HG02798 (cell line): ENCODE measurements at regions not wholly inside any gene's neighbourhood (a gene's known extent, or its start where the extent isn't known, plus 50 kb on each side); places are given as distances from the start of the nearest gene placed in this dataset.
"Not testable (repeated sequence)": the region's sequence is repeated elsewhere in the genome, so short reads cannot be mapped to it uniquely, and the experiment has no call there.

ENCODE experiments used
- ATAC-seq: cut with Tn5 transposase; IDR thresholded peaks from one replicate; pipeline ENCODE4 v1.9.1; 2021; ENCODE audit warnings: mild to moderate bottlenecking; ENCODE audit not compliant: unreplicated experiment, poor library complexity

GRCh38 chr5:30324083-30324482, 869.4 kb upstream of the CDH6 start:
- no peak for ATAC-seq

- no peak for ATAC-seq
Observed at GRCh38 chr5:30287890-30288289, 905.6 kb upstream of the CDH6 start.

- ATAC-seq: no peak
Observed at GRCh38 chr5:30279237-30279636, 914.2 kb upstream of the CDH6 start.

GRCh38 chr5:30267026-30267425, 926.5 kb upstream of the CDH6 start:
- ATAC-seq: no peak

GRCh38 chr5:30239331-30240022, 954.0 kb upstream of the CDH6 start:
- ATAC-seq: no peak

- ATAC-seq: no peak
Observed at GRCh38 chr5:30237189-30237588, 956.3 kb upstream of the CDH6 start.

DNA sequence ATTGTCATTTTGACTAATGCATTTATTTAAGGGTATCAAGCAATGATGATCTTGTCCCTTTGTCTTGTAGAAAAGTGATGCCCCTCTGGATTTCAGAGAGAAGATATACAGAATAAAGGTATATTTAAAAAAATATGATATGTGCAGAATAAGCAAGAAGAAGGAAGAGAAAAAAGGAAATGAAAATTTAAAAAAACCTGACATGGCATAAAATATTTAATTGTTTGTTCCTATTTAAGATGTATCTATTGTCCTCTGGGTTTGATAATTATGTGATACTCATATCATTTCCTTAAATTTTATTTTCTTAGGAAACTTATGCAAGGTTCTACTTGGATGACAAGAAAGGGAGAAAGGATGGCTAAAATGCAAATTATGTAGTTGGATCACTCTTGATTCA, 983.7 kb upstream of the CDH6 start:
- ATAC-seq: no peak

- ATAC-seq: no peak
Observed at GRCh38 chr5:30197662-30198061, 995.8 kb upstream of the CDH6 start.

- ATAC-seq: no peak
Observed at GRCh38 chr5:30195036-30195435, 998.5 kb upstream of the CDH6 start.

GRCh38 chr5:30194595-30194994, 998.9 kb upstream of the CDH6 start:
- no peak for ATAC-seq

DNA sequence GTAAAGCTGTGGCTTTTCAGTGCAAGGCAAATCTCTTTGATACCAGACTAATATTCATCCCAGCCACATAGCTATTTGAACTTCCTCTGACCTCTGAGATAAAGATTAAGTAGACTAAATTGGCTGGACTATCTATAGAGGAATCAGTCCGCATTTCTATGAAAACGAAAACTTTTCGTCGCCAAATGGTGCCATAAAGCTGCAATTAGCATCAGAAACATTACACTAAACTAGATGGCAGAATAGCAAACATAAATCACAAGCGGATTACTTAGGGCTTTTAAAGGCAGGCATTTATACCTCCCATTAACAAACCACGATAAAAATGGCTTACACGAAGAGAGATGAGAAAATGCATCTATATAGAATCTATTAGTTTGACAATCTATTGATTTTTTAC, 1009.7 kb upstream of the CDH6 start:
- ATAC-seq: no peak

GRCh38 chr5:30156156-30156555, 1037.3 kb upstream of the CDH6 start:
- no peak for ATAC-seq

GRCh38 chr5:30152431-30152830, 1041.1 kb upstream of the CDH6 start:
- no peak for ATAC-seq

GRCh38 chr5:30150231-30150630, 1043.3 kb upstream of the CDH6 start:
- no peak for ATAC-seq

GRCh38 chr5:30149526-30149925, 1044.0 kb upstream of the CDH6 start:
- no peak for ATAC-seq

GRCh38 chr5:30147976-30148375, 1045.5 kb upstream of the CDH6 start:
- ATAC-seq: no peak

GRCh38 chr5:30144059-30144458, 1049.4 kb upstream of the CDH6 start:
- ATAC-seq: not testable (repeated sequence)

DNA sequence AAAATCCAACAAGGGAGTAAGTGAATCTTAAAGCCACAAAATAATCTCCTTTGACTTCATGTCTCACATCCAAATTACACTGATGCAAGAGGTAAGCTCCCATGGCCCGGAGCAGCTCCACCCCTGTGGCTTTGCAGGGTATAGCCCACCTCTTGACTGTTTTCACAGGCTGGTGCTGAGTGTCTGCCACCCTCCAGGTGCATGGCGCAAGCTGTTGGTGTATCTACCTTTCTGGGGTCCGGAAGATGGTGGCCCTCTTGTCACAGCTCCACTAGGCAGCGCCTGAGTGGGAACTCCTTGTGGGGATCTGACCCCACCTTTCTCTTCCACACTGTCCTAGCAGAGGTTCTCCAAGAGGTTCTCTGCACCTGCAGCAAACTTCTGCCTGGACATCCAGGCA, 1051.1 kb upstream of the CDH6 start:
- ATAC-seq: no peak

- ATAC-seq: no peak
Observed at GRCh38 chr5:30121043-30121442, 1072.4 kb upstream of the CDH6 start.

GRCh38 chr5:30117135-30117534, 1076.4 kb upstream of the CDH6 start:
- ATAC-seq: no peak

DNA sequence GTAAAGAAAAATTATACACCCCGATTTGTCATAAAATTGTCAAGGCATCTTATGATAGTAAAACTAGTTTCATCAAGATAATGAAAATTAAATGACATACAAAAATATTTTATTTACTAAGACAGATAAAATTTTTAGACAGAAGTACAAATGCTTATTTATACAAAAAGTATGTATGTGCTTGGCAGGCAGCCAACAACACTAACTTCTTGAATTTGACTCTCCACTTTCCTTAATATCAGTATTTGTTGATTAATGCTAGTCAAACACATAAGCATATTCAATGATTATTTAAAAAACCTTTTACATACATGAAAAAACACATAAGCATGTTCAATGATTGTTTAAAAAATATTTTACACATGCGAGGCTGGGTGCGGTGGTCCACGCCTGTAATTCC, 1079.9 kb upstream of the CDH6 start:
- no peak for ATAC-seq

- ATAC-seq: no peak
Observed at GRCh38 chr5:30112867-30113266, 1080.6 kb upstream of the CDH6 start.

GRCh38 chr5:30108051-30108450, 1085.4 kb upstream of the CDH6 start:
- no peak for ATAC-seq
